Frontal cortex (tissue), 3 donors: ENCODE measurements at regions not wholly inside any gene's neighbourhood (a gene's known extent, or its start where the extent isn't known, plus 50 kb on each side); places are given as distances from the start of the nearest gene placed in this dataset.
"Not testable (repeated sequence)": the region's sequence is repeated elsewhere in the genome, so short reads cannot be mapped to it uniquely, and the experiment has no call there.

Experiments used
- DNase-seq, 2 donors: peaks; one replicate each; pipeline ENCODE4 v3.0.0; 2012; ENCODE audit warnings: low spot score in 2 of 2
- FAIRE-seq: peaks from 2 replicates; lab custom pipeline; 2012; peaks lifted over from hg19 to GRCh38; lab: Jason Lieb, UNC
- donor health status: control.
- donor health status: control.
- donor health status: control.

GRCh38 chr2:122081751-122082150 is 326.3 kb downstream of the TSN start:
- no peak for DNase-seq
- FAIRE-seq: no peak

GRCh38 chr2:122083256-122084048 is 328.0 kb downstream of the TSN start:
- FAIRE-seq (no peak), DNase-seq (no peak)

- FAIRE-seq, DNase-seq: not testable (repeated sequence)
Measured at GRCh38 chr2:122085672-122086071, 330.2 kb downstream of the TSN start.

- FAIRE-seq: no peak
Measured at GRCh38 chr2:122094557-122094956, 339.1 kb downstream of the TSN start.

GRCh38 chr2:122096761-122097160 is 341.3 kb downstream of the TSN start:
- FAIRE-seq (no peak), DNase-seq (no peak)

More at GRCh38 chr2:122094557-122094956, 339.1 kb downstream of the TSN start:
- DNase-seq: no peak

GRCh38 chr2:122098306-122098705 is 342.9 kb downstream of the TSN start:
- DNase-seq (no peak), FAIRE-seq (no peak)

GRCh38 chr2:122100346-122100745 is 344.9 kb downstream of the TSN start:
- FAIRE-seq (no peak), DNase-seq (no peak)

- FAIRE-seq (no peak), DNase-seq (no peak)
Measured at GRCh38 chr2:122100756-122101155, 345.3 kb downstream of the TSN start.

GRCh38 chr2:122101319-122101718 is 345.9 kb downstream of the TSN start:
- FAIRE-seq (no peak), DNase-seq (no peak)

GRCh38 chr2:122105171-122105876 is 349.9 kb downstream of the TSN start:
- DNase-seq (no peak), FAIRE-seq (no peak)

- DNase-seq (no peak), FAIRE-seq (no peak)
Measured at GRCh38 chr2:122105877-122106206, 350.4 kb downstream of the TSN start.

- FAIRE-seq (no peak), DNase-seq (no peak)
Measured at GRCh38 chr2:122108186-122108585, 352.7 kb downstream of the TSN start.

- FAIRE-seq: no peak
- no peak for DNase-seq
Measured at GRCh38 chr2:122112216-122113005, 357.0 kb downstream of the TSN start.

- FAIRE-seq (no peak), DNase-seq (no peak)
Measured at GRCh38 chr2:122114421-122114820, 359.0 kb downstream of the TSN start.

GRCh38 chr2:122117371-122117770 is 361.9 kb downstream of the TSN start:
- FAIRE-seq: no peak
- no peak for DNase-seq

- FAIRE-seq (no peak), DNase-seq (no peak)
Measured at GRCh38 chr2:122129399-122129798, 373.9 kb downstream of the TSN start.

- DNase-seq: no peak
- no peak for FAIRE-seq
Measured at GRCh38 chr2:122132147-122132691, 376.8 kb downstream of the TSN start.

- no peak for DNase-seq
- no peak for FAIRE-seq
Measured at GRCh38 chr2:122135021-122135937, 379.8 kb downstream of the TSN start.

- peak in 1 of 2 donors; percentile 8 for DNase-seq
- no peak for FAIRE-seq
Measured at GRCh38 chr2:122136056-122136455, 380.6 kb downstream of the TSN start.
